DOHH2 (cell line): ENCODE measurements at regions not wholly inside any gene's neighbourhood (a gene's known extent, or its start where the extent isn't known, plus 50 kb on each side); places are given as distances from the start of the nearest gene placed in this dataset.
"Not testable (repeated sequence)": the region's sequence is repeated elsewhere in the genome, so short reads cannot be mapped to it uniquely, and the experiment has no call there.

Experiments used
- H3F3A ChIP-seq: fragments of 200-600 bp; sonication (generic), shearing (Covaris generic); 2 replicates; pipeline ENCODE4 v1.6.0; 2016; ENCODE audit warnings: antibody characterized with exemption, mild to moderate bottlenecking; ENCODE audit not compliant: control insufficient read depth, insufficient read depth
- H3K27ac ChIP-seq: fragments of 200-600 bp; sonication (generic); 2 replicates; pipeline ENCODE4 v1.5.1; 2014; ENCODE audit warnings: low read depth, mild to moderate bottlenecking, low read length, moderate library complexity
- H3K27me3 ChIP-seq: fragments of 200-600 bp; sonication (generic); 2 replicates; pipeline ENCODE4 v1.6.1; 2014; ENCODE audit warnings: mild to moderate bottlenecking, low read length, mixed read lengths; ENCODE audit not compliant: control insufficient read depth
- H3K36me3 ChIP-seq: fragments of 200-600 bp; sonication (generic); 2 replicates; pipeline ENCODE4 v1.6.1; 2014; ENCODE audit warnings: mild to moderate bottlenecking, low read length, moderate library complexity, mixed read lengths; ENCODE audit not compliant: control insufficient read depth
- H3K4me1 ChIP-seq: fragments of 200-600 bp; sonication (generic); 2 replicates; pipeline ENCODE4 v1.6.1; 2014; ENCODE audit warnings: mild to moderate bottlenecking, low read length, mixed read lengths; ENCODE audit not compliant: control insufficient read depth
- H3K4me2 ChIP-seq: fragments of 200-600 bp; sonication (generic); 2 replicates; pipeline ENCODE4 v1.6.0; 2014; ENCODE audit warnings: mild to moderate bottlenecking, low read length, moderate library complexity
- H3K4me3 ChIP-seq: fragments of 200-600 bp; sonication (generic); 2 replicates; pipeline ENCODE4 v1.5.1; 2014; ENCODE audit warnings: mild to moderate bottlenecking, low read length, mixed read lengths
- H3K79me2 ChIP-seq: fragments of 200-600 bp; sonication (generic); 2 replicates; pipeline ENCODE4 v1.6.1; 2014; ENCODE audit warnings: mild to moderate bottlenecking, low read length, mixed read lengths; ENCODE audit not compliant: control insufficient read depth
- H3K9me2 ChIP-seq: fragments of 200-600 bp; sonication (generic); replicated peaks from 2 replicates; pipeline ENCODE4 v1.6.1; 2014; ENCODE audit warnings: mild to moderate bottlenecking, low read length, mixed read lengths; ENCODE audit not compliant: control insufficient read depth
- H3K9me3 ChIP-seq: fragments of 200-600 bp; sonication (generic); 2 replicates; pipeline ENCODE4 v1.6.1; 2014; ENCODE audit warnings: antibody characterized with exemption, low read length, mixed read lengths; ENCODE audit not compliant: control insufficient read depth, insufficient read depth
- H4K20me1 ChIP-seq: fragments of 200-600 bp; sonication (generic); 2 replicates; pipeline ENCODE4 v1.6.0; 2014; ENCODE audit warnings: low read depth, mild to moderate bottlenecking, antibody characterized with exemption, low read length, moderate library complexity; ENCODE audit not compliant: control insufficient read depth, insufficient read depth
- CTCF ChIP-seq: fragments of 200-600 bp; sonication (generic); IDR thresholded peaks from one replicate; pipeline ENCODE4 v1.5.1; 2014; ENCODE audit warnings: antibody characterized with exemption, mild to moderate bottlenecking, low read depth, low read length; ENCODE audit not compliant: poor library complexity, severe bottlenecking
- EZH2phosphoT487 ChIP-seq: fragments of 200-600 bp; sonication (generic); IDR thresholded peaks from 2 replicates; pipeline ENCODE4 v1.6.1; 2017; ENCODE audit warnings: borderline replicate concordance, mild to moderate bottlenecking, antibody characterized with exemption, low read length, moderate library complexity, mixed read lengths

DNA sequence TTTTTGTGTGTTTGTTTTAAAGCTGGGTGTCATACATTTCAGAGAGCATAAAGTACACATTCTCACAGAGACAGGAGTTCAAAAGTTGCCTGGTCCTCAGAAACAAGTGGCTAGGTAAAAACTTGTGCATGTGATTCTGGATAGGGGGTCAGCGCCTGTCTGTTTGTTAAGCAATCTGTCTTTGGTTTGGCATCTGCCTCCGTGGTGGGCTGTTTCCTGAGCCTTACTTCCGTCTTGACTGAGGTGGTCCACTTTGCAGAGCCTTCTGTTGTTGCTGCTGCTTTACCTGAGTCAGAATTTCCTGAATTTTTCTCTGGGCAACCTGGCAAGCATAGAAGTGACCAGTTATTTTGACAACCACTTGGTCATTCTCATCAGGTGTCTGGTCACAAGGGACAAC is 73.8 kb upstream of the RPS6KA2 start:
- not testable (repeated sequence) for H4K20me1 ChIP-seq, H3K36me3 ChIP-seq, H3K9me3 ChIP-seq, H3K4me1 ChIP-seq, H3F3A ChIP-seq, H3K4me2 ChIP-seq, H3K79me2 ChIP-seq, H3K9me2 ChIP-seq, H3K27ac ChIP-seq, H3K4me3 ChIP-seq
- H3K27me3 ChIP-seq = peaks cover 23% of the 10 kb centered on the region

DNA sequence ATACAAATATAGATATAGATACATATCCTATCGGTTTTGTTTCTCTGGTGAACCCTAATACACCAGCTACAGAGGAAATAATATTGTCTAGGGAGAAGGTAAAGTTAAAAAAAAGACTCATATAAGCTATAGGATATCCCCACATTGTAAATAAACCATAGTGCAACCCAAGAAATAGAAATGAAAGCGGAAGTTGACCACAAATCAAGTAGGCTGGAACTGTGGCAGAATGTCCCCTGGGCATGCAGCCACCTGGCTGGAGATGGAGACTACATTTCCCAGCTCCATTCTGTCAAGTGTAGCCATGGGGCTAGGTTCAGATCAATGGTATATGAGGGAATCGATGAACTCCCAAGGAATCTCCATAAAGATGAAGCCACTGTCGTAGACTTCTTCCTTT is 70.1 kb upstream of the RPS6KA2 start:
- Histone ChIP-seq H3K4me3 (no peak overlapping the region), H3K9me2 (no peaks in the 10 kb centered on the region), H3K4me2 (no peak overlapping the region), H3K9me3 (no peaks in the 10 kb centered on the region), H3K27me3 (peaks cover 18% of the 10 kb centered on the region), H3K36me3 (no peaks in the 10 kb centered on the region), H3K79me2 (no peaks in the 10 kb centered on the region), H3K27ac (no peak overlapping the region), H4K20me1 (no peaks in the 10 kb centered on the region), H3K4me1 (peaks cover 7% of the 10 kb centered on the region), H3F3A (no peaks in the 10 kb centered on the region)
- TF ChIP-seq EZH2phosphoT487 = no peak
- no peak for TF ChIP-seq CTCF

DNA sequence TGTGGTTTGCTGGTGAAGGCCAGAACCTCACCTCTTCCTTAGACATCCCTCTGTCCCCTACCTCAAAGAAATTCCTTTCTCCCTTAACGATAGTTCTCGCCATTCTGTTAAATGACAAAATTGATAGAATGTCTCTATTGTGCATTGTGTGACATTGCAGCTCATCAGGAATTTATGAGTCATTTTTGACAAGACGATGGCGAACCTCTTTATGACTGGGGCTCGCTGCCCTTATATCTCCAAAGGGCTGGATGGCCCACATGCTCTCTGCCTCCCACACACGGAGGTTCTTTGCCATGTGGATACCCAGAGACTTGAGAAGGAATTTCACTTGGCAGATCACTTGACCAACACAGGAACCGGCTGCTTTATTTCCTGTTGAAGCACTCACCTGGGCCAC is 66.8 kb upstream of the RPS6KA2 start:
- no peak overlapping the region for H3K4me2 ChIP-seq
- H3K36me3 ChIP-seq = no peaks in the 10 kb centered on the region
- H3K9me3 ChIP-seq = no peaks in the 10 kb centered on the region
- H3K27ac ChIP-seq = no peak overlapping the region
- peaks cover 7% of the 10 kb centered on the region for H3K4me1 ChIP-seq
- H4K20me1 ChIP-seq = no peaks in the 10 kb centered on the region
- H3K9me2 ChIP-seq = no peaks in the 10 kb centered on the region
- TF ChIP-seq EZH2phosphoT487 = no peak
- no peak for TF ChIP-seq CTCF
- H3K27me3 ChIP-seq = peaks cover 14% of the 10 kb centered on the region
- H3K4me3 ChIP-seq = no peak overlapping the region
- H3K79me2 ChIP-seq = no peaks in the 10 kb centered on the region
- H3F3A ChIP-seq = no peaks in the 10 kb centered on the region

- TF ChIP-seq EZH2phosphoT487 (no peak), CTCF (no peak)
- no peaks in the 10 kb centered on the region for H3F3A ChIP-seq
- peaks cover 14% of the 10 kb centered on the region for H3K4me1 ChIP-seq
- H3K27me3 ChIP-seq = peaks cover 8% of the 10 kb centered on the region
- no peaks in the 10 kb centered on the region for H3K9me3 ChIP-seq
- no peak overlapping the region for H3K4me2 ChIP-seq
- no peak overlapping the region for H3K27ac ChIP-seq
- no peaks in the 10 kb centered on the region for H3K9me2 ChIP-seq
- no peaks in the 10 kb centered on the region for H3K79me2 ChIP-seq
- no peaks in the 10 kb centered on the region for H3K36me3 ChIP-seq
- no peaks in the 10 kb centered on the region for H4K20me1 ChIP-seq
- no peak overlapping the region for H3K4me3 ChIP-seq
These were observed 65.8 kb upstream of the RPS6KA2 start for GRCh38 chr6:166692723-166693302.
